Ovary (tissue), 7 donors: ENCODE measurements at regions not wholly inside any gene's neighbourhood (a gene's known extent, or its start where the extent isn't known, plus 50 kb on each side); places are given as distances from the start of the nearest gene placed in this dataset.
"Not testable (repeated sequence)": the region's sequence is repeated elsewhere in the genome, so short reads cannot be mapped to it uniquely, and the experiment has no call there.

Experiments
- DNase-seq, 5 donors: peaks; one replicate each; pipeline ENCODE4 v3.0.0-alpha.2; 2019 to 2020
- H3K27ac ChIP-seq, 2 donors: fragments of 200-600 bp; one replicate each; pipeline versions ENCODE4 v1.5.1 to v1.8.0; 2019 to 2022
- H3K27me3 ChIP-seq: fragments of 200-600 bp; one replicate; pipeline ENCODE4 v1.8.0; 2022
- H3K36me3 ChIP-seq: fragments of 200-600 bp; sonication (generic); one replicate; pipeline ENCODE4 v1.5.1; 2019
- H3K4me1 ChIP-seq: one replicate; pipeline ENCODE4 v1.8.1; 2013; ENCODE audit warnings: mild to moderate bottlenecking, moderate library complexity; ENCODE audit not compliant: insufficient read depth
- H3K4me3 ChIP-seq: fragments of 200-600 bp; sonication (generic); one replicate; pipeline ENCODE4 v1.5.1; 2017
- H3K9me3 ChIP-seq, 2 donors: fragments of 200-600 bp in 1 of 2; sonication (generic) in 1 of 2; one replicate each; pipeline versions ENCODE4 v1.5.1 to v1.8.1; 2013 to 2019; ENCODE audit warnings: mild to moderate bottlenecking in 1 of 2, moderate library complexity in 1 of 2
- EP300 ChIP-seq: sonication (generic); formaldehyde crosslinking; IDR thresholded peaks from one replicate; pipeline ENCODE4 v1.6.1; 2017; ENCODE audit warnings: antibody characterized with exemption
- POLR2A ChIP-seq: fragments of 450-650 bp; IDR thresholded peaks from one replicate; pipeline ENCODE4 v1.6.1; 2017; ENCODE audit warnings: antibody characterized with exemption, mild to moderate bottlenecking, moderate library complexity
- WGBS, 3 donors: extraction: QIAGEN DNeasy Blood & Tissue Kit in 1 of 3; methylation state at CpG; one replicate each; pipeline versions ENCODE4 v1.1.5 to v1.1.7; 2013 to 2017; 5-methylcytosine and 5-hydroxymethylcytosine counted together
- intact Hi-C, 4 donors: fragments of 100-400 bp; cut with DNase I; formaldehyde crosslinking; loops; one replicate each; pipeline versions ENCODE4 v1.11.0 to v1.15.1; 2022 to 2023
- TF ChIP-seq, protein P1 (sequence below), 3 donors: fragments of 450-650 bp in 2 of 3; fragments of 200-600 bp in 1 of 3; IDR thresholded peaks; one replicate each; pipeline versions ENCODE4 v1.5.1 to v1.8.0; 2016 to 2022; ENCODE audit warnings: antibody characterized with exemption in 3 of 3, mild to moderate bottlenecking in 1 of 3
- donor health status: DM: no; HTN: no; CAD: no; lungs with moderate emphysema.
- donor health status: DM: no; HTN: no; CAD: no.
- donor health status: Bipolar disorder and iron deficiency.
- donor health status: DM: no; HTN: no; CAD: no.
- donor health status: DM: yes; HTN: yes; CAD: no.

DNA sequence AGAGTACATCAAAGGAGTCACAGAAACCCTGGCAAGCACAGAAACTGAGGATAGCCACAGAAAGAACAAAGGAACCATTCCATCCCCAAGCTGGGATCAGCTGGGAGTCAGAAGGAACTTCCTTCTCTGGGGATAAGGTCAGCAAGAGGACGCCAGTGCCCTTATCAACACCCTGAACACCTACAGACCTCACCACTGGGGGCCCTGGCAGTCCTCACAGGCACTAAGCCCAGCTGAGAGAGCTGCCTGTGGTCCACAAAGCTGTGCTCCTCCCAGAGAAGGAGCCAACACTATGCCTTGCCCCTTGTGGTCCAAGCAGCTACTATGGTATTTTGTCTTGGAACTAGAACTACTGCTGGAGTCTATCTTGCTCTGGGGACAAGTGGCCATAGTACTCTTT, 171.1 kb upstream of the CCDC196 start:
- H3K36me3 ChIP-seq = no peaks in the 10 kb centered on the region
- intact Hi-C loops = no loop called here
- no peak for DNase-seq
- TF ChIP-seq, protein P1, sequence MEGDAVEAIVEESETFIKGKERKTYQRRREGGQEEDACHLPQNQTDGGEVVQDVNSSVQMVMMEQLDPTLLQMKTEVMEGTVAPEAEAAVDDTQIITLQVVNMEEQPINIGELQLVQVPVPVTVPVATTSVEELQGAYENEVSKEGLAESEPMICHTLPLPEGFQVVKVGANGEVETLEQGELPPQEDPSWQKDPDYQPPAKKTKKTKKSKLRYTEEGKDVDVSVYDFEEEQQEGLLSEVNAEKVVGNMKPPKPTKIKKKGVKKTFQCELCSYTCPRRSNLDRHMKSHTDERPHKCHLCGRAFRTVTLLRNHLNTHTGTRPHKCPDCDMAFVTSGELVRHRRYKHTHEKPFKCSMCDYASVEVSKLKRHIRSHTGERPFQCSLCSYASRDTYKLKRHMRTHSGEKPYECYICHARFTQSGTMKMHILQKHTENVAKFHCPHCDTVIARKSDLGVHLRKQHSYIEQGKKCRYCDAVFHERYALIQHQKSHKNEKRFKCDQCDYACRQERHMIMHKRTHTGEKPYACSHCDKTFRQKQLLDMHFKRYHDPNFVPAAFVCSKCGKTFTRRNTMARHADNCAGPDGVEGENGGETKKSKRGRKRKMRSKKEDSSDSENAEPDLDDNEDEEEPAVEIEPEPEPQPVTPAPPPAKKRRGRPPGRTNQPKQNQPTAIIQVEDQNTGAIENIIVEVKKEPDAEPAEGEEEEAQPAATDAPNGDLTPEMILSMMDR (IDR thresholded peaks at IDR 0.05) = no peak
- TF ChIP-seq EP300 (no peak), POLR2A (no peak)
- H3K4me1 ChIP-seq = no peaks in the 10 kb centered on the region
- 36 to 56% (median 40%) methylated on average over 1 of the region's 1 CpG for WGBS, 3 donors
- H3K27me3 ChIP-seq = no peaks in the 10 kb centered on the region
- H3K27ac ChIP-seq = no peak overlapping the region
- H3K9me3 ChIP-seq = no peaks in the 10 kb centered on the region
- no peak overlapping the region for H3K4me3 ChIP-seq

GRCh38 chr14:66315548-66315947, 170.6 kb upstream of the CCDC196 start:
- no peak for TF ChIP-seq EP300
- Histone ChIP-seq H3K9me3 (no peaks in the 10 kb centered on the region), H3K4me3 (no peak overlapping the region), H3K4me1 (no peaks in the 10 kb centered on the region), H3K36me3 (no peaks in the 10 kb centered on the region), H3K27me3 (no peaks in the 10 kb centered on the region), H3K27ac (no peak overlapping the region)
- no peak for DNase-seq
- intact Hi-C loops = no loop called here
- 30 to 55% (median 43%) methylated on average over 1 of the region's 1 CpG for WGBS, 3 donors

- Histone ChIP-seq H3K27me3 (no peaks in the 10 kb centered on the region), H3K4me1 (no peaks in the 10 kb centered on the region), H3K27ac (no peak overlapping the region), H3K36me3 (no peaks in the 10 kb centered on the region), H3K4me3 (no peak overlapping the region), H3K9me3 (no peaks in the 10 kb centered on the region)
- TF ChIP-seq, protein P1 (IDR thresholded peaks at IDR 0.05) = no peak
- no peak for TF ChIP-seq EP300
- no peak for TF ChIP-seq POLR2A
- no peak for DNase-seq
- WGBS, 3 donors = 95 to 100% (median 96%) methylated on average over 1 of the region's 1 CpG
- intact Hi-C loops = no loop called here
Measured at GRCh38 chr14:66322564-66322963, 163.6 kb upstream of the CCDC196 start.

DNA sequence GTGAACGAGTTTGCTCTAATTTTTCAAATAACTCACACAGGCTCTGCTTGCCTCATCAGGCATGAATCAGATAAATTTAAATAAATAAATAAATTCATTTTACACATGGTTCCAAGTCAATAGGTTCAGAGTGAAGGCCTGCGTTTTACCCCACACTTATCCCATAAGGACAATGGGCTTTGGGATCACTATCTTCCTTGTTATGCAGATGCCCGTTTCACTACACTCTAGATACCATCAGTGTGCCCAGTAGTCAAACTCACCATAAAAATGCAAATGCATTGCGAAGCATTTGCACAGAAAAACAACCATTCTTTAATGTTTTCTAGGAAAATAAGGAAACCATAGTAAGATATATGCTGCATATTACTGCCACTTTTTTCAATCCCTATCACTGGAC, 155.9 kb upstream of the CCDC196 start:
- intact Hi-C loops = no loop called here
- Histone ChIP-seq H3K4me1 (no peaks in the 10 kb centered on the region), H3K4me3 (no peak overlapping the region), H3K9me3 (no peaks in the 10 kb centered on the region), H3K36me3 (no peaks in the 10 kb centered on the region), H3K27me3 (no peaks in the 10 kb centered on the region), H3K27ac (no peak overlapping the region)
- WGBS, 3 donors = 83 to 85% (median 84%) methylated on average over 4 of the region's 4 CpGs
- no peak for TF ChIP-seq EP300
- TF ChIP-seq, protein P1 (IDR thresholded peaks at IDR 0.05) = no peak
- no peak for TF ChIP-seq POLR2A
- DNase-seq = no peak

- DNase-seq = no peak
- TF ChIP-seq EP300 (no peak), POLR2A (no peak)
- TF ChIP-seq, protein P1 (IDR thresholded peaks at IDR 0.05) = no peak
- Histone ChIP-seq H3K27me3 (no peaks in the 10 kb centered on the region), H3K9me3 (no peaks in the 10 kb centered on the region), H3K4me3 (no peak overlapping the region), H3K36me3 (no peaks in the 10 kb centered on the region), H3K4me1 (no peaks in the 10 kb centered on the region), H3K27ac (no peak overlapping the region)
- intact Hi-C loops = no loop called here
Measured at GRCh38 chr14:66330916-66331315, 155.3 kb upstream of the CCDC196 start.

DNA sequence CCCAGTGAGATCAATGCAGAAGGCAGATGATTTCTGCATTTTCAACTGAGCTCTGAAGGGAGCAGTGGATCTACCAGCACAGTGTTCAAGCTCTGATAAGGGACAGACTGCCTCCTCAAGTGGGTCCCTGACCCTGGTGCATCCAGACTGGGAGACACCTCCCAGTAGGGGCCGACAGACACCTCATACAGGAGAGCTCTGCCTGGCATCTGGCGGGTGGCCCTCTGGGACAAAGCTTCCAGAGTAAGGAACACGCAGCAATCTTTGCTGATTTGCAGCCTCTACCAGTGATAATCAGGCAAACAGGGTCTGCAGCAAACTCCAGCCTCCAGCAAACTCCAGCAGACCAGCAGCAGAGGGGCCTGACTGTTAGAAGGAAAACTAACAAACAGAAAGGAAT, 152.9 kb upstream of the CCDC196 start:
- DNase-seq, H3K9me3 ChIP-seq, H3K36me3 ChIP-seq, intact Hi-C loops, H3K27ac ChIP-seq, H3K4me1 ChIP-seq, H3K27me3 ChIP-seq, H3K4me3 ChIP-seq: not testable (repeated sequence)
- WGBS, 3 donors = 71 to 98% (median 82%) methylated on average over 3 of the region's 3 CpGs
